MCF 10A (cell line): ENCODE measurements at regions not wholly inside any gene's neighbourhood (a gene's known extent, or its start where the extent isn't known, plus 50 kb on each side); places are given as distances from the start of the nearest gene placed in this dataset.

Experiments used
- BruUV-seq: library from RNA; stranded (reverse); fragments of 400-500 nt; replicated peaks from 2 replicates; lab custom pipeline; 2021; lab: Mats Ljungman, UMichigan
- CTCF ChIA-PET: fragments of 300-600 bp; sonication (Branson Sonifier 250); formaldehyde crosslinking; extraction: SDS; loops from one replicate; lab custom pipeline; 2021; ENCODE audit warnings: antibody characterized with exemption, inconsistent platforms; lab: Yijun Ruan, JAX
- POLR2A ChIA-PET: fragments of 300-600, 350-650 bp; sonication (Branson Sonifier 250); formaldehyde crosslinking; extraction: SDS; loops from one replicate; lab custom pipeline; 2020; ENCODE audit warnings: antibody characterized with exemption, inconsistent platforms; lab: Yijun Ruan, JAX
- DNase-seq: peaks from one replicate; pipeline ENCODE4 v3.0.0-alpha.2; 2018; ENCODE audit not compliant: unreplicated experiment
- H3K27ac Mint-ChIP-seq: one replicate; pipeline ENCODE4 v1.8.0; 2022; ENCODE audit warnings: mild to moderate bottlenecking, low read depth, mixed read lengths; ENCODE audit not compliant: unreplicated experiment
- H3K27me3 Mint-ChIP-seq: one replicate; pipeline ENCODE4 v1.8.0; 2022; ENCODE audit warnings: mixed read lengths; ENCODE audit not compliant: insufficient read depth, unreplicated experiment
- H3K36me3 Mint-ChIP-seq: one replicate; pipeline ENCODE4 v1.8.0; 2022; ENCODE audit warnings: mild to moderate bottlenecking, moderate library complexity, mixed read lengths; ENCODE audit not compliant: insufficient read depth, unreplicated experiment
- H3K4me1 Mint-ChIP-seq: one replicate; pipeline ENCODE4 v1.8.0; 2022; ENCODE audit warnings: mixed read lengths; ENCODE audit not compliant: insufficient read depth, unreplicated experiment
- H3K4me3 Mint-ChIP-seq: one replicate; pipeline ENCODE4 v1.8.0; 2022; ENCODE audit warnings: mild to moderate bottlenecking, moderate library complexity, mixed read lengths; ENCODE audit not compliant: unreplicated experiment
- H3K9me3 Mint-ChIP-seq: one replicate; pipeline ENCODE4 v1.8.0; 2022; ENCODE audit warnings: mixed read lengths; ENCODE audit not compliant: unreplicated experiment
- CTCF ChIP-seq: fragments of 200-600 bp; IDR thresholded peaks from one replicate; pipeline ENCODE4 v1.8.0; 2022; ENCODE audit warnings: antibody characterized with exemption, mild to moderate bottlenecking; ENCODE audit not compliant: unreplicated experiment
- intact Hi-C: fragments of 100-400 bp; cut with micrococcal nuclease; formaldehyde crosslinking; loops from 2 replicates; pipeline ENCODE4 v1.14.1; 2022

- ChIA-PET CTCF (interaction anchor here (0.8 kb wide), 1 partner anchor 19 kb away, joined by 3 read pairs; no protein-coding TSS in a partner anchor), POLR2A (no interaction called here)
- Mint-ChIP-seq H3K9me3 (no peaks in the 10 kb centered on the region), H3K4me3 (no peak overlapping the region), H3K4me1 (no peaks in the 10 kb centered on the region), H3K27ac (no peak overlapping the region), H3K36me3 (no peaks in the 10 kb centered on the region), H3K27me3 (no peaks in the 10 kb centered on the region)
- intact Hi-C loops: no loop called here
- no peak for DNase-seq
- BruUV-seq: no TSS peak
- no peak for TF ChIP-seq CTCF
These were observed 323.8 kb upstream of the JARID2 start for GRCh38 chr6:14921878-14922671.

GRCh38 chr6:14922706-14923460 is 323.0 kb upstream of the JARID2 start:
- Mint-ChIP-seq H3K4me3 (no peak overlapping the region), H3K27me3 (no peaks in the 10 kb centered on the region), H3K36me3 (no peaks in the 10 kb centered on the region), H3K9me3 (no peaks in the 10 kb centered on the region), H3K4me1 (no peaks in the 10 kb centered on the region), H3K27ac (no peak overlapping the region)
- intact Hi-C loops: no loop called here
- BruUV-seq: no TSS peak
- TF ChIP-seq CTCF: no peak
- DNase-seq: no peak
- ChIA-PET POLR2A (interaction anchor here (0.6 kb wide), 1 partner anchor 222 kb away, joined by 3 read pairs; no protein-coding TSS in a partner anchor), CTCF (no interaction called here)

- intact Hi-C loops: no loop called here
- BruUV-seq: no TSS peak
- H3K27ac Mint-ChIP-seq: no peak overlapping the region
- H3K4me1 Mint-ChIP-seq: no peaks in the 10 kb centered on the region
- H3K4me3 Mint-ChIP-seq: no peak overlapping the region
- no peaks in the 10 kb centered on the region for H3K36me3 Mint-ChIP-seq
- no peak for TF ChIP-seq CTCF
- H3K27me3 Mint-ChIP-seq: no peaks in the 10 kb centered on the region
- POLR2A ChIA-PET: no interaction called here
- CTCF ChIA-PET: no interaction called here
- no peak for DNase-seq
- H3K9me3 Mint-ChIP-seq: no peaks in the 10 kb centered on the region
These were observed 321.5 kb upstream of the JARID2 start for GRCh38 chr6:14924126-14925024.
